ENCODE measurements at regions not wholly inside any gene's neighbourhood (a gene's known extent, or its start where the extent isn't known, plus 50 kb on each side); places are given as distances from the start of the nearest gene placed in this dataset.

DNA sequence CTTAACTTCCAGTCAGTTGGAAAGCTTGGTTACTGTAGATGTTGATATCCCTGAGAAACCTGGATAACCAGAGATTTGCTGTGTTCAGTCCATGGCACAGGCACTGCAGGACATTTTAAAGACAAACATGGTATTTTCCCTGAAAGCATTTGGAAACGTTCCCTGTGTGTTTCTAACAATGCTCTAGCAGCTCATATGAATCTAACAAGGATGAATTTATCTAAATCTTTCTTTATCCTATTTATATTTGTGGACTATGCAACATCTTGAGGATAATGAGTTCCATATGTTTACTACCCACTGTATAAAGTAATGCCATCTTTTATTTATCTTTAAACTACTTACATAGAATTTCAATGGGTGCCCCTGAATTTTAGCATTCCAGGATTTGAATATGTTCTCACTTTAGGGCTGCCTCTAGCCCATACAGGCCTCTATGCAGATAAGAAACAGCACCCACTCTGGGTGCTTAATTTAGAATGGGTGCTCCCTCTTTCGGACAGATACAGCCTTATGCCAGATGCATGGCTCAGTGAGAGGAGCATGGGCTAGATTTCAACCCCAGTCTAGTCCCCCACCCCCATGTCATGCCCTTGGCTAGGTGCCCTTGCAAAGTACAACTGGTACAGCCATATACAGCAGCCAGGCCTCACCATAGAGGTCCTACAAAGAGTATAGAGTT is 50.6 kb upstream of the NEMP2 start:
- Histone ChIP-seq H3K4me1 (ENCODE audit: control insufficient read depth, insufficient read depth, low read length) (no peaks in the 10 kb centered on the region; the same call in 1 of the 2 replicates), H3K27ac (ENCODE audit: extremely low read depth, low read depth, low read length) (no peak overlapping the region), H3K9me3 (ENCODE audit: control insufficient read depth, insufficient read depth, low read depth, low read length) (no peaks in the 10 kb centered on the region), H3K4me3 (ENCODE audit: low read depth, low read length) (no peak overlapping the region), H3K36me3 (ENCODE audit: control insufficient read depth in 2 of 2, insufficient read depth in 1 of 2, low read length in 2 of 2) (no peaks in the 10 kb centered on the region)
- TF ChIP-seq, protein P1, sequence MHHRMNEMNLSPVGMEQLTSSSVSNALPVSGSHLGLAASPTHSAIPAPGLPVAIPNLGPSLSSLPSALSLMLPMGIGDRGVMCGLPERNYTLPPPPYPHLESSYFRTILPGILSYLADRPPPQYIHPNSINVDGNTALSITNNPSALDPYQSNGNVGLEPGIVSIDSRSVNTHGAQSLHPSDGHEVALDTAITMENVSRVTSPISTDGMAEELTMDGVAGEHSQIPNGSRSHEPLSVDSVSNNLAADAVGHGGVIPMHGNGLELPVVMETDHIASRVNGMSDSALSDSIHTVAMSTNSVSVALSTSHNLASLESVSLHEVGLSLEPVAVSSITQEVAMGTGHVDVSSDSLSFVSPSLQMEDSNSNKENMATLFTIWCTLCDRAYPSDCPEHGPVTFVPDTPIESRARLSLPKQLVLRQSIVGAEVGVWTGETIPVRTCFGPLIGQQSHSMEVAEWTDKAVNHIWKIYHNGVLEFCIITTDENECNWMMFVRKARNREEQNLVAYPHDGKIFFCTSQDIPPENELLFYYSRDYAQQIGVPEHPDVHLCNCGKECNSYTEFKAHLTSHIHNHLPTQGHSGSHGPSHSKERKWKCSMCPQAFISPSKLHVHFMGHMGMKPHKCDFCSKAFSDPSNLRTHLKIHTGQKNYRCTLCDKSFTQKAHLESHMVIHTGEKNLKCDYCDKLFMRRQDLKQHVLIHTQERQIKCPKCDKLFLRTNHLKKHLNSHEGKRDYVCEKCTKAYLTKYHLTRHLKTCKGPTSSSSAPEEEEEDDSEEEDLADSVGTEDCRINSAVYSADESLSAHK (tag by site-specific recombination; IDR thresholded peaks at IDR 0.05), result no peak
- no peak for TF ChIP-seq IKZF3 (tag by site-specific recombination; IDR thresholded peaks at IDR 0.05)
- no peak for TF ChIP-seq GLI2 (tag by site-specific recombination; IDR thresholded peaks at IDR 0.05; ENCODE audit: borderline replicate concordance, low read depth)
- no peak for TF ChIP-seq GLIS2 (tag by site-specific recombination; IDR thresholded peaks at IDR 0.05)
- no peak for TF ChIP-seq RBAK (tag by site-specific recombination; IDR thresholded peaks at IDR 0.05)
- TF ChIP-seq, protein P2, sequence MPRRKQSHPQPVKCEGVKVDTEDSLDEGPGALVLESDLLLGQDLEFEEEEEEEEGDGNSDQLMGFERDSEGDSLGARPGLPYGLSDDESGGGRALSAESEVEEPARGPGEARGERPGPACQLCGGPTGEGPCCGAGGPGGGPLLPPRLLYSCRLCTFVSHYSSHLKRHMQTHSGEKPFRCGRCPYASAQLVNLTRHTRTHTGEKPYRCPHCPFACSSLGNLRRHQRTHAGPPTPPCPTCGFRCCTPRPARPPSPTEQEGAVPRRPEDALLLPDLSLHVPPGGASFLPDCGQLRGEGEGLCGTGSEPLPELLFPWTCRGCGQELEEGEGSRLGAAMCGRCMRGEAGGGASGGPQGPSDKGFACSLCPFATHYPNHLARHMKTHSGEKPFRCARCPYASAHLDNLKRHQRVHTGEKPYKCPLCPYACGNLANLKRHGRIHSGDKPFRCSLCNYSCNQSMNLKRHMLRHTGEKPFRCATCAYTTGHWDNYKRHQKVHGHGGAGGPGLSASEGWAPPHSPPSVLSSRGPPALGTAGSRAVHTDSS (tag by site-specific recombination; IDR thresholded peaks at IDR 0.05), result no peak
- TF ChIP-seq ZNF223 (tag by site-specific recombination; IDR thresholded peaks at IDR 0.05), result no peak
- no peak for TF ChIP-seq SP3 (tag by site-specific recombination; IDR thresholded peaks at IDR 0.05)
- no peak for TF ChIP-seq ZNF274 (IDR thresholded peaks at IDR 0.05; ENCODE audit: low read length)
- no peak for TF ChIP-seq ZNF274 (tag by site-specific recombination; IDR thresholded peaks at IDR 0.05; ENCODE audit: borderline replicate concordance)
- no peak for TF ChIP-seq MYNN (tag by site-specific recombination; IDR thresholded peaks at IDR 0.05; ENCODE audit: borderline replicate concordance)
- TF ChIP-seq KLF9 (tag by site-specific recombination; IDR thresholded peaks at IDR 0.05; ENCODE audit: low read depth), result no peak
- no peak for TF ChIP-seq ZFHX2 (tag by site-specific recombination; conservative IDR thresholded peaks at IDR 0.05)
- TF ChIP-seq ZNF521 (tag by site-specific recombination; IDR thresholded peaks at IDR 0.05), result no peak
- TF ChIP-seq REPIN1 (tag by site-specific recombination; IDR thresholded peaks at IDR 0.05; ENCODE audit: low read depth), result no peak
- TF ChIP-seq ZNF610 (tag by site-specific recombination; IDR thresholded peaks at IDR 0.05; ENCODE audit: borderline replicate concordance), result no peak
- no peak for TF ChIP-seq TRIM28 (IDR thresholded peaks at IDR 0.05; ENCODE audit: borderline replicate concordance, low read length)
- no peak for TF ChIP-seq BCL6B (tag by site-specific recombination; IDR thresholded peaks at IDR 0.05)
- no peak for TF ChIP-seq ZNF621 (tag by site-specific recombination; IDR thresholded peaks at IDR 0.05)
- no peak for TF ChIP-seq ZNF114 (tag by site-specific recombination; IDR thresholded peaks at IDR 0.05)
- no peak for TF ChIP-seq GLI4 (tag by site-specific recombination; IDR thresholded peaks at IDR 0.05)
- ChIA-PET CTCF (interaction anchor here (0.7 kb wide), 1 partner anchor 12 kb away, joined by 3 read pairs; no protein-coding TSS in a partner anchor), POLR2A (no interaction called here)

DNA sequence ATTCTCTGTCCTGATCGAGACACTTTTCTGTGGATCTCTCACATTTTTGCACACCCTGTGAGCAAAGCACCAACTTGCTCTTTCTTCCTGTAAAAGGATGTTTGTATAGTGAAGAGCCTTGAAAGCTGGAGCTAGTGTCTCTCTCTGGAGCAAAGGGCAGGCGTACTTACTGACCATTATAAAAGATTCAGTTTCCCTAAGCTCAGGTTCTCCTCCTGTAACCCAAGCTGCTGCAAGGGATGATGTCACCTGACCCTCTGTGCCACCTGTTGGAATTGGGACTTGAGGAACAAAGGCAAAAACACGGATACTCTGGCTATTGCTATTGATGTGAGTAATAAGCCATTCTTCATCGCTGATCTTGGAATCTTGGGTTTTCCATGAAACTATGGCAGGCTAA is 52.6 kb upstream of the NEMP2 start:
- Histone ChIP-seq H3K36me3 (ENCODE audit: control insufficient read depth in 2 of 2, insufficient read depth in 1 of 2, low read length in 2 of 2) (no peaks in the 10 kb centered on the region), H3K4me1 (ENCODE audit: control insufficient read depth, insufficient read depth, low read length) (no peaks in the 10 kb centered on the region; the same call in 1 of the 2 replicates), H3K9me3 (ENCODE audit: control insufficient read depth, insufficient read depth, low read depth, low read length) (no peaks in the 10 kb centered on the region), H3K4me3 (ENCODE audit: low read depth, low read length) (no peak overlapping the region), H3K27ac (ENCODE audit: extremely low read depth, low read depth, low read length) (no peak overlapping the region)
- POLR2A ChIA-PET, result no interaction called here
- CTCF ChIA-PET, result no interaction called here
- TF ChIP-seq ZNF664 (tag by site-specific recombination; IDR thresholded peaks at IDR 0.05), result no peak
- peak; percentile 56; the same call in 1 of the 2 replicates for TF ChIP-seq SCRT1 (tag by site-specific recombination; IDR thresholded peaks at IDR 0.05; ENCODE audit: borderline replicate concordance)
- no peak for TF ChIP-seq ZNF776 (tag by site-specific recombination; IDR thresholded peaks at IDR 0.05; ENCODE audit: borderline replicate concordance)
- TF ChIP-seq ZNF202 (tag by site-specific recombination; IDR thresholded peaks at IDR 0.05; ENCODE audit: borderline replicate concordance), result no peak
- TF ChIP-seq SETDB1 (IDR thresholded peaks at IDR 0.05; ENCODE audit: insufficient read length, low read length), result peak; percentile 50
- no peak for TF ChIP-seq ZNF19 (tag by site-specific recombination; IDR thresholded peaks at IDR 0.05; ENCODE audit: low read depth)
- no peak for TF ChIP-seq ZXDB (tag by site-specific recombination; IDR thresholded peaks at IDR 0.05)
- TF ChIP-seq ZNF16 (tag by site-specific recombination; IDR thresholded peaks at IDR 0.05; ENCODE audit: low read depth), result no peak
- TF ChIP-seq ZNF174 (tag by site-specific recombination; IDR thresholded peaks at IDR 0.05), result no peak
- TF ChIP-seq ZNF792 (tag by site-specific recombination; IDR thresholded peaks at IDR 0.05), result no peak
- no peak for TF ChIP-seq ZNF239 (tag by site-specific recombination; IDR thresholded peaks at IDR 0.05)
- TF ChIP-seq ZNF544 (tag by site-specific recombination; IDR thresholded peaks at IDR 0.05), result no peak
- no peak for TF ChIP-seq ZNF248 (tag by site-specific recombination; IDR thresholded peaks at IDR 0.05)
- no peak for TF ChIP-seq REPIN1 (tag by site-specific recombination; IDR thresholded peaks at IDR 0.05; ENCODE audit: low read depth)

Data from HEK293 (cell line).